ENCODE measurements at regions not wholly inside any gene's neighbourhood (a gene's known extent, or its start where the extent isn't known, plus 50 kb on each side); places are given as distances from the start of the nearest gene placed in this dataset.
A peak's percentile ranks its signal among the peaks of the same experiment; 100 is the strongest.

GRCh38 chr9:86795823-86796553 is 151.3 kb downstream of the GAS1 start:
- no peak for DNase-seq (ENCODE audit: low read depth)

- no peak for DNase-seq (ENCODE audit: low read depth)
Observed at GRCh38 chr9:86795047-86795442, 152.3 kb downstream of the GAS1 start.

- peak; percentile 95 for DNase-seq (ENCODE audit: low read depth)
Observed at GRCh38 chr9:86794391-86795046, 152.8 kb downstream of the GAS1 start.

- no peak for DNase-seq (ENCODE audit: low read depth)
Observed at GRCh38 chr9:86792136-86792535, 155.2 kb downstream of the GAS1 start.

- DNase-seq (ENCODE audit: low read depth): no peak
Observed at GRCh38 chr9:86790805-86791204, 156.5 kb downstream of the GAS1 start.

GRCh38 chr9:86788456-86788855 is 158.8 kb downstream of the GAS1 start:
- no peak for DNase-seq (ENCODE audit: low read depth)

- DNase-seq (ENCODE audit: low read depth): no peak
Observed at GRCh38 chr9:86783884-86784283, 163.4 kb downstream of the GAS1 start.

- no peak for DNase-seq (ENCODE audit: low read depth)
Observed at GRCh38 chr9:86782831-86783230, 164.5 kb downstream of the GAS1 start.

GRCh38 chr9:86778761-86779160 is 168.5 kb downstream of the GAS1 start:
- DNase-seq (ENCODE audit: low read depth): no peak

- no peak for DNase-seq (ENCODE audit: low read depth)
Observed at GRCh38 chr9:86775718-86776117, 171.6 kb downstream of the GAS1 start.

GRCh38 chr9:86774116-86774515 is 173.2 kb downstream of the GAS1 start:
- no peak for DNase-seq (ENCODE audit: low read depth)

- DNase-seq (ENCODE audit: low read depth): no peak
Observed at GRCh38 chr9:86773422-86773945, 173.8 kb downstream of the GAS1 start.

- DNase-seq (ENCODE audit: low read depth): peak; percentile 69
Observed at GRCh38 chr9:86772635-86772993, 174.7 kb downstream of the GAS1 start.

- peak; percentile 68 for DNase-seq (ENCODE audit: low read depth)
Observed at GRCh38 chr9:86771941-86772634, 175.2 kb downstream of the GAS1 start.

- DNase-seq (ENCODE audit: low read depth): no peak
Observed at GRCh38 chr9:86771420-86771819, 175.9 kb downstream of the GAS1 start.

GRCh38 chr9:86768709-86769108 is 178.6 kb downstream of the GAS1 start:
- DNase-seq (ENCODE audit: low read depth): no peak

GRCh38 chr9:86768020-86768419 is 179.3 kb downstream of the GAS1 start:
- no peak for DNase-seq (ENCODE audit: low read depth)

GRCh38 chr9:86767373-86767772 is 179.9 kb downstream of the GAS1 start:
- DNase-seq (ENCODE audit: low read depth): no peak

GRCh38 chr9:86766912-86767311 is 180.4 kb downstream of the GAS1 start:
- DNase-seq (ENCODE audit: low read depth): no peak

GRCh38 chr9:86766511-86766910 is 180.8 kb downstream of the GAS1 start:
- no peak for DNase-seq (ENCODE audit: low read depth)

GRCh38 chr9:86765746-86766430 is 181.4 kb downstream of the GAS1 start:
- DNase-seq (ENCODE audit: low read depth): no peak

- no peak for DNase-seq (ENCODE audit: low read depth)
Observed at GRCh38 chr9:86764671-86765343, 182.5 kb downstream of the GAS1 start.

Data from forelimb muscle (tissue), 1 donor.